Astrocyte (in vitro differentiated cells and primary cell): ENCODE measurements at regions not wholly inside any gene's neighbourhood (a gene's known extent, or its start where the extent isn't known, plus 50 kb on each side); places are given as distances from the start of the nearest gene placed in this dataset.

Source experiments
- CTCF ChIP-seq: IDR thresholded peaks from 2 replicates; pipeline ENCODE4 v1.5.1; 2011; ENCODE audit warnings: low read depth, mild to moderate bottlenecking, inconsistent platforms, low read length, moderate library complexity; ENCODE audit not compliant: insufficient read depth
- EZH2 ChIP-seq: IDR thresholded peaks from 2 replicates; pipeline ENCODE4 v1.6.1; 2012; ENCODE audit warnings: mild to moderate bottlenecking, low read length, inconsistent platforms; ENCODE audit not compliant: insufficient read depth

GRCh38 chr10:58951087-58951486 lies 225.4 kb upstream of the PHYHIPL start:
- TF ChIP-seq CTCF, result no peak
- no peak for TF ChIP-seq EZH2
